NCI-H2227 (cell line): ENCODE measurements at regions not wholly inside any gene's neighbourhood (a gene's known extent, or its start where the extent isn't known, plus 50 kb on each side); places are given as distances from the start of the nearest gene placed in this dataset.

Experiments
- DNase-seq: peaks from one replicate; lab custom pipeline; 2025; ENCODE audit not compliant: unreplicated experiment; lab: John Stamatoyannopoulos, UW

- DNase-seq: no peak
Measured at GRCh38 chr6:140440223-140440835, 1065.9 kb upstream of the CITED2 start.

GRCh38 chr6:140438346-140438735 lies 1063.9 kb upstream of the CITED2 start:
- no peak for DNase-seq

- DNase-seq: no peak
Measured at GRCh38 chr6:140437619-140438345, 1063.3 kb upstream of the CITED2 start.

DNA sequence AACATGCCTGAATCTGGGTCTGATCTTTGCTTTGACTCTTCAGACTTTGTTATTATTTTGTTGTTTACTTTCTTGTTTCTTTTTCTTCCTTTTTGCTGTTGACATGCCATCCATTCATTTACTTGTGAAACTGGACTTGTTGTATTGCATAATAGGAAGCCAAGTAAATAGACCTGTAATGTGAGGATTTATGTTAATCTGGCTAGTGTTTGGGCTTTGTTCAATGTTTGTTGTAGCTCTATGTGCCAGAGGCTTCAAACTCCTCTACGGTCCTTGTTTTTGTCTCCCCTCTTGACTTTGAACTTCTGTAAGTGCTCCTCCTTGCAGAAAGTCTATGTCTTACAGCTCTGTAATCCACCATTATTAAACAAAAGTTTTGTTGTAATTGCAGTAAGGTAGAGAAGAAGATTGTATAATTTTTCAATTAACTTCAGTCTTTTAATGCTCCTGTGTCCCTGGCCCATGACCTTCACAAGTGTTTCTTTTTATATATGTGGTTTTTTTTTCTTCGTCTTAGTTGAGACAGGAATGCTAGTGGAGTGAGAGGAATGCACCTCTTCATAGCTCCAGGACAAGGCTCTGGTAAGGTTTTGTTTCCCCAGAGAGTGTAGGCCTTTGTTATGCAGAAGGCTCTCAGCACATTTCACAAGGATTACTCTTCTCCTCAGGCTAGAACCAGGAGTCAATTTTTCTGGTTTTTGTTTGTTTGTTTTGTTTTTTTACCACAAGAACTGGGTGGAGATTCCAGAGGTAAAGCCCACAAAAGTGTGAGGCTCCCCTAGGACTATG lies 1061.8 kb upstream of the CITED2 start:
- DNase-seq: no peak

DNA sequence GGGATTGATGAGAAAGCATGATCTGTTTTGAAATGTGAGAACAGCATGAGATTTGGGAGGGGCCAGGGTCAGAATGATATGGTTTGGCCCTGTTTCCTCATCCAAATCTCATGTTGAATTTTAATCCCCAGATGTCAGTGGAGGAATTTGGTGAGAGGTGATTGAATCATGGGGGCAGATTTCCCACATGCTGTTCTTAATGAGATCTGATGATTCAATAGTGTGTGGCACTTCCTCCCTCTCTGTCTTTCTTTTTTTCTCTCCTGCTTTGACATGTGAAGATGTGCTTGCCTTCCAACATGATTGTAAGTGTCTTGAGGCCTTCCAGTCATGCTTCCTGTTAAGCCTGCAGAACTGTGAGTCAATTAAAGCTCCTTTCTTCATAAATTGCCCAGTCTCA lies 1060.3 kb upstream of the CITED2 start:
- no peak for DNase-seq

- no peak for DNase-seq
Measured at GRCh38 chr6:140433072-140433471, 1058.6 kb upstream of the CITED2 start.

GRCh38 chr6:140427842-140428241 lies 1053.4 kb upstream of the CITED2 start:
- DNase-seq: no peak

- DNase-seq: no peak
Measured at GRCh38 chr6:140414966-140415620, 1040.6 kb upstream of the CITED2 start.

GRCh38 chr6:140403020-140403419 lies 1028.6 kb upstream of the CITED2 start:
- DNase-seq: no peak

DNA sequence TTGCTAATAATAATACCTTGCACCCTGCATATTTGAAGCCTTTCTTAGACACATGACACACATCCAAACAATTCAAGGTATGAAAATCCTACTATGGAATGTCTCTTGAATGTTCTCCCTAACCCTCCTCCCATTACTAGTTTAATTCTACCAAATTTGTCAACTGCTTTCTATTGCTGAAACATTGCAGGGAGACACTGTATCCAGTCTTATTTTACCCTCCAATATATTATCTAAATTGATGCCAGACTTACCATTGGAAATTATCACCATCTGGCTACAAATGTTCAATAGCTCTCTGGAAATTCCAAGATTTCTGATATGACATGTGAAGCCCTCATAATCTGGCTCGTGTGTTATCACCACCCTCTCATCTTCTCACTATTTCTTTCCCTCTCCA lies 1027.3 kb upstream of the CITED2 start:
- no peak for DNase-seq

- DNase-seq: no peak
Measured at GRCh38 chr6:140398076-140398475, 1023.6 kb upstream of the CITED2 start.

DNA sequence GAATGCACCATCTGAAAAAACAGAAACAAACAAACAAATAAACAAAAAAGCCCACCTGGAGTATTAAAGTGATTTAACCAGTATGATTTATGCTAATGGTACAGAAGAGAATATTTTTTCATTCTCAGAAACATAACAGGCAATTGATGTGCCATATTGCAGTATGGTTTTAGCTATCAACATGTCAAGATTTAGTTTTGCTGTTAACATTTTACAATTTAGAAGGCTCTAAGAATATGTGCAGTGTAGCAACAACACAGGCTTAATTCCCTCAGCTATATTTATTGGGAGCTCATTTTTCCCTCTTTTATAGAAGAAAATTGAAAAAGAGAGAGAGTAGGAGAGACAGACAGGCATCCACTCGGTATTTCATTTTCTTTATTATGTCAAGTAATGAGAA lies 1022.7 kb upstream of the CITED2 start:
- DNase-seq: no peak

DNA sequence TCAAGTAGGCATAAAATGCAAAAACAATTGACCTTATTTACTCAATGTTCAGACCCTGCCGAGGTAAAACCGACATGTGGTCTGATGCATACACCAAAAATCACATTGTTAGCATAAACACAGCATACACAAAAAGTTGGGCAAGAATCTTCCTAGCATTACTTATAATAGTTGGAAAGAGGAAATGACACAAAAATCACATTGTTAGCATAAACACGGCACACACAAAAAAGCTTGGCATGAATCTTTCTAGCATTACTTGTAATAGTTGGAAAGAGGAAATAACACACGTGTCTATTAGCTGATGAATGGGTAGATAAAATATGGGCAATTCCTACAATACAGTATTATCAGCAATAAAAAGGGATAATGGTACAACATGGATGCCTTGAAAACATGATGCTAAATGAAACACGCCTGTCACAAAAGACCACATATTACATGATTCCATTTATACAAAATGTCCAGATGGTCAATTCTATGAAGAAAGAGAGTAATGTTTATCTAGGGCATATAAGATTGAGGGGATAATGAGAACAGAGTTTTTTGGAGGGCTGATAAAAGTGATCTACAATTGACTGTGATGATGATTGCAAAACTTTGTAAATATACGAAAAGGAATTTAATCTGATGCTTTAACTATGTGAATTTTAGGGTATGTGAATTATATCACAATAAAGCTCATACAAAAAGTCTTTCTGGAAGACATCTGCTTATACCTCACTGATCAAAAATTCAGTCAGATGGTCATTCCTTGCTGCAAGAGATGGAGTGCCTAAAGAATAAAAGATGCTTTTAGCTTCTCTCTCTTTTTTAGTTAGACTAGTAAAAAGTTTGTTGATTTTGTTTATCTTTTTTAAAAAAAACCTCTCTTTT lies 1019.5 kb upstream of the CITED2 start:
- no peak for DNase-seq

DNA sequence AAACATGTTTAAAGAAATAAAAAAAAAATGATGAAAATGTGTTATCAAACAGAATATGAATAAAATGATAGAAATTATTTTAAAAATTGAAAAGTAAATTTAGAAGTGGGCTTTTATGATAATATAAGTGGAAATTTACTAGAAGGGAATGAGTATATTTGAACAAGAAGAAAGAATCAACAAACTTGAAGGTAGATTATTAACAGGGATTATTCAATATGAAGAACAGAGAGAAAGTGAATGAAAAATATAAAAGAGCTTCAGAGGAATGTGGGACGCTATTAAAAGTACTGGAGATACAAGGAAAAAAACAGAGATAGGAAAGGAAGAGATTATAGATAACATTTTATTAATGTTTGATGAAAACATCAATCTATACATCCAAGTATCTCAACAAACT lies 1014.4 kb upstream of the CITED2 start:
- DNase-seq: no peak

GRCh38 chr6:140388192-140388802 lies 1013.8 kb upstream of the CITED2 start:
- no peak for DNase-seq

- no peak for DNase-seq
Measured at GRCh38 chr6:140385679-140386078, 1011.2 kb upstream of the CITED2 start.

DNA sequence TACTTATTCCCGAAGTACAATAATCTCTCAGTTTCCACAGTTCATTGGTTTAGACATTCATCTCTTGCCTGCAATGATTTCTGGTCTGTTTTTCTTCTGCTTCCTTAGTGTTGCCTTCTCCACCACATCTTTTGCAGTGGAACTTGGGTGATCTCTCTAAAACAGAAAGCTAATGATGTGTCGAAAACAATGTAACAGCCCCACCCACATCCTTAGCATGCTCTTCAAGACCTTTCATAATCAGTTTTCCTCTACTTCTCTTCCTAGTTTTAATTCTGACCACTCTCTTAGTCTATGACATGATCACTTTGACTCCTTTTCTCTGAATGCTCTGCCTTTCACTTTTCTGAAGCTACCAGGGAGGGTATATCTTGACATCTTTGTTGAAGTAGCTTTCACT lies 1007.9 kb upstream of the CITED2 start:
- DNase-seq: no peak

- no peak for DNase-seq
Measured at GRCh38 chr6:140380427-140381218, 1006.2 kb upstream of the CITED2 start.

DNA sequence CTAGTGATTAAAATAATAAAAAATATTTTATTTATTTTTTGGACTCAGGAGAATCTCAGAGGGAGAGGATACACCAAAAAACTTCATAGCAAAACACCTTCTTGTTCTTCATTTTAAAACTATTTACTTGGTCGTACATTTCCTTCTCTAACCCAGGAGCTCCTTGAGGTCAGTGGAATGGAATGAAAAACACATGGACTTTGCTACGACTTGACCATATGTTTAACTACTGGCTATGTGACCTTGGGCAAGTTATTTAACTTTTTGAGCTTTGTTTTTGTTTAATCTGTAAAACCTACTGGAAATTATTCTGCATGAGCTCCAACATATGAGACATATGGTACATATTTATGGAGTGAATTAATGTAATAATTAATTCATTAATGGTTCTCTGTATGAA lies 1005.5 kb upstream of the CITED2 start:
- DNase-seq: no peak
